DMS53 treated with DMSO at 0.1 percent for 48 hours (cell line): ENCODE measurements at regions not wholly inside any gene's neighbourhood (a gene's known extent, or its start where the extent isn't known, plus 50 kb on each side); places are given as distances from the start of the nearest gene placed in this dataset.
"Not testable (repeated sequence)": the region's sequence is repeated elsewhere in the genome, so short reads cannot be mapped to it uniquely, and the experiment has no call there.

Experiments
- DNase-seq: peaks from one replicate; lab custom pipeline; 2025; ENCODE audit not compliant: unreplicated experiment; lab: John Stamatoyannopoulos, UW

DNA sequence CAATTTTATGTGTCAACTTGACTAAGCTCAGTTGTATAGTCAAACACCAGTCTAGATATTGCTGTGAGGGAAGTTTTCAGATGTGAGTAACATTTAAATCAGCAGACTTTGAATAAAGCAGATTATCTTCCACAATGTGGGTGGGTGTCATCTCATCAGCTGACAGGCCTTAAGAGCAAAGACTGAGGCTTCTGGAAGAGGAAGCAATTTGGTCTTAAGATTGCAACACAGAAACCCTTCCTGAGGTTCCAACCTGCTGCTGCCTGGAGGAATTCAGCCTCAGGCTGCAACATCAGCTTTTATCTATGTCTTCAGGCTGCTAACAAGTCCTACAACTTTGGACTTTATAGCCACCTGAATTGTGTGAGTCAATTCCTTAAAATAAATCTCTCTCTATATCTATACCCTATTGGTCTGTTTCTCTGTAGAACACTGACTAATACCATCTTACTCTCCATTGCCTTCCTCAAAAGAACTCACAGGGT lies 277.2 kb upstream of the PLET1 start:
- no peak for DNase-seq

DNA sequence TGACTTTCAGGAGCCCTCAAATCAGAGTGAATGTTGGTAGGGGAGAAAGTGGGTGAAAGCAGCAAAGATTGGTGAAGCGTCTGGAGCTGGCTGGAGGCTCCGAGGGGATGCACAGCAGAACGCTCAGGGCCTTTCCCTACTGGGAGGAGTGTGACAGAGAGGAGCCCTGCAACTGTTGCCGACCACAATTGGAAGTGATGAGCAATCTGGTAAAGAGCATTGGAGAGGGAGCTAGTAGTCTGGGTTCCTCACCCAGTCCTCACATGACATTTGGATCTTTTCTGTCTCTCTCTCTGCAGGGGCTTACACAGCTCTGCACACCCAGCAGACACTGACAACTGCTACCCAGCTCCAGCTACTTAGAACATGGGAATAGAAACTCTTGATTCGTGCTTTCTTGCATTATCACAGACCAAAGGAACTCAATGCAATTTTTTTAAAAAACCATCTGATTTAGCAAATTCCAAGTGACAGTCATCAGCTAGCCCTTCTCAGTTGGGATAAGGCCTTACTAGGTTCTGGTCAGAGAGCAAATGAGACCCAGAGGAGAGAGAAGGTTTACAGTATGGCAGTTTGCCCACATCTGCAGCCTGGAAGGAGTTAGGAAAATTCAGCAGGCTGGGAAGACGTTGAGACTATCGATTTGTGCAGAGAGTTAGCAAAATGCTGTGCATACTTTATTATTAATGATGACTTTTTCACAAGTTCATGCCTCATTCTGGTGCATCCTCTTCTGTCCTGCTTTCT lies 278.0 kb upstream of the PLET1 start:
- DNase-seq: no peak

DNA sequence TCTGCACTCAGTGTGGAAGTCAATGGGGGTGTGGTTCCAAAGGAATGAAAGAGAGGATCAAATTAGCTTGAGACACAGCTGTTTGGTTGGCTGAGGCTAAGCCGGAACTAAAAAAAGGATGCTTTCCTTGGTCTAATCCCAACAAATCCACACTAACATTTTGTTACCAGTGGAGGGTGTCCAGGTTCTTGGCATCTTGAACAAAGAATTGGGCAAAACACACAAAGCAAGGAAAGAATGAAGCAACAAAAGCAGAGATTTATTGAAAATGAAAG lies 278.6 kb upstream of the PLET1 start:
- DNase-seq: not testable (repeated sequence)

DNA sequence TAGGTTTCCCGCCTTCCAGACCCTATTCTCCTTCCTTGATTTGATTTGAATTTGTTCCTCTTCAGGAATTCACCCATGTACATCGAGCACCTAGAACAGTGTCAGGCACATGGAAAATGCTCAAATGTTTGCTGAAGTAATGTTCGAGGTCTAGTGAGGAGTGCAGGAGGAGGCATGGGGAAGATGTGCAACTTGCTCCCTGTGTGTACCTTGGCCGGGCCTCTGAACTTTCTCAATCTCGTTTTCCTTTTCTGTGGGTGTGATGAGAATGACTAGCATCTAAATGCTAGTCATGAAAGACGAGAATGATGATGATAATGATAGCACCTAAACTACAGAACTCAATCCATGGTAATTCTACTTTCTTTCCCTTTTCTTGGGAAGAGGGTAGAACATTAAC lies 279.1 kb upstream of the PLET1 start:
- no peak for DNase-seq

DNA sequence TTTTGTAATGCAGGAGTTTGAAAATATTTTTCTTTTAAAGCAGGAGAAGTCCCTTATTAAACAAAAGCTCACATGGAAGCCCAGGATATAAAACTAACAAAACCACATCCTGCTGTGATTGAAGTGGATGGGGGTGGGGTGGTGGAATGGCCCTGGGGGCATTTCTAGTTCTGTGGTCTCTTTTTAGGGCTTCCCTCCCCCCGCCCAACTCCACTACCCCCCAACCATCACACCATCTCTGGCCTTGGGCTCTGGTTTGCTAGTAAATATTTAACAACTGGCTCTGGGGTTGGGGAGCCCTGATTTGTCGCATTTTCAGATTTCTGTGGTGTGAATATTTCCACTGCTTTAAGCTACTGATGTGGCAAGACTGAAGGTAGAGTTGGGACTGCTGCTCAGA lies 279.6 kb upstream of the PLET1 start:
- DNase-seq: no peak

DNA sequence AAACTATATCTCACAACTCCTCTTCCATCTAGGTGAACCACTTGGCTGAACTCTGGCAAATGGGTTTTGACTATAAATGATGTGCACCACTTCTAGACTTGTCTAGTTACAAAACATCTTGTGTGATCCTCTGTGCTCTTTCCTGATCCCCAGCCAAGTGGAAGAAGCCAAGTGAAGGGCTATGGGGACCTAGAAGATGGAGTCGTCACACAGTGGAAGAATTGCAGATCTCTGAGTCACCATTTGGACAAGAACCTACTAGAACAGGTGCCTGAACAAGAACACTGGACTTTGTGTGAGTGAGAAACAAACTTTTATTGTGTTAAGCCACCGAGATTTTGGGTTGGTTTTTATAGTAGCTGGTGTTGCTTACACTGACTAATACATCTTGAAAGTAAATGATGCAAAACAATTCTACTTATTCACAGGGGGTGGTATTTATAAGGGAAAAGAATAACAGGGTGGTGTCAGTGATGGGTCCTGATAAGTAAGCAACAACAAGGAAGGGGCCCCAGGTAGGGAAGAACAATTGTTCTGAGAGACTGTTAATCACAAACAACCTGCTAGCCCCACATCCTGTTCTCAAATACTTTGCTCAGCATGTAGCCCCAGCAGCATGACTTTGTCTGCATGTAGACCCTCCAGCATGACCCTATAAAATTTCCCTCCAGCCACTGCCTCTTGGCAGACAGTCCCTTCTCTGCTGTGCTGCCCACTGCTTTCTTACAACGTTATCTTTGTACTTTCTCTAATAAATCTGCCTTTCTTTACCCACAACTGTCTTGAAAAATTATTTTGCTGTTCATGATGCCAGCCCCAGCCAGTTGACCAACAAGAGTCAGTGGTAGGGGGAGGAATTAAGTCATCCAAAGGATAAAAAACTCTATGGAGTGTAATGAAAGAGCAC lies 280.7 kb upstream of the PLET1 start:
- no peak for DNase-seq

DNA sequence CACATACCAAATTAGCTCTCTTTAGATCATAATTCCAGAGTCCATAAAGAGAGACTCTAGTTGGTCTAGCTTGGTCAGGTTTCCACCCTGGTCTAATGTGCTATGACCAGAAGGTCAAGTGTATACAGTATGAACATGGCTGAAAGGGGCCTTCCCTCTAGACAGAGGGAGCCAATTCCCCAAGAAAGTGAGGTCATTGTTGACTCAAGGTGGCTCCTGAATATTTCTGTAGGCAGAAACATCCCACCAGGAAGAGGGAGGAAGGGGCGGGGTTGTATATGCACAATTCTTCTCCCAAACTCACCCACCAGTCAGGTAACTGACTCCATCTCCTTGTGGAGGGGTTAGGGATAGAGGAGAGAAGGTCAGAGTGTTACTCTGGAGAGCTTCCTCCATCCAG lies 281.8 kb upstream of the PLET1 start:
- DNase-seq: no peak

DNA sequence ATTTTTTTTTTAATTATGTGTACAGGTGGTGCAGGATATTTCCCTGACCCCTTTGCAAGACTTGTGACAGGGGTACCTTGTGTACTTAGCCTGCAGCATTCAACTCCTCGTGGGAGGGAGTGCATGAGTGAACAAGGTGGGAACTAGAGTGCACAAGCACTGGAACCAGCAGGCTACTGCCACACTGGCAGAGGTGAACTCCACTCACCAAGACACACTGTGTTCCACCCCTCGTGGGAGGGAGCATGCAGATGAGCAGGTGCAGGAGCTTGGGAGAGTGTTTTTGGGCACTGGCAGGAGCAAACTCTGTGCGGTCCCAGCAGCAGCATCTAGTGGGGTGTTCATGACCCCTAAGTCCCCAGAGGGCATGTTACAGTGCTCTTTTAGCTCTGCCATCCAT lies 282.7 kb upstream of the PLET1 start:
- no peak for DNase-seq

DNA sequence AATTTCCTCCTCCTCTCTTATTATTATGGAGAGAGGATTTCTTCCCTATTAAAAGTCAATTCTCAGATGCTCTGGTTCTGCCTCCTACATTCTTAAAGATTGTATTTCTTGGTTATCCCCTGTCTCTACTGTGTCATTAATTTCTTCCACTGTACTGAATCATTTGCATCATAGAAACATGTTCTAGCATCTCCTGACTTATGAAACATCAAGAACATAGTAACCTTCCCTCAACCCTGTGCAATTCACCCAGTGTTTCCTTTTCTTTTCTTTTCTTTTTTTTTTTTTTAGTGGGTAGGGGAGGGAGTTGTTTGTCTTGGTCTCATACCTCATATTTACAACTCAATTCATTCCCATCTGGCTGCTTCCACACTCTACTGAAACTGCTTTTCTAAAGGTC lies 288.0 kb upstream of the PLET1 start:
- no peak for DNase-seq

DNA sequence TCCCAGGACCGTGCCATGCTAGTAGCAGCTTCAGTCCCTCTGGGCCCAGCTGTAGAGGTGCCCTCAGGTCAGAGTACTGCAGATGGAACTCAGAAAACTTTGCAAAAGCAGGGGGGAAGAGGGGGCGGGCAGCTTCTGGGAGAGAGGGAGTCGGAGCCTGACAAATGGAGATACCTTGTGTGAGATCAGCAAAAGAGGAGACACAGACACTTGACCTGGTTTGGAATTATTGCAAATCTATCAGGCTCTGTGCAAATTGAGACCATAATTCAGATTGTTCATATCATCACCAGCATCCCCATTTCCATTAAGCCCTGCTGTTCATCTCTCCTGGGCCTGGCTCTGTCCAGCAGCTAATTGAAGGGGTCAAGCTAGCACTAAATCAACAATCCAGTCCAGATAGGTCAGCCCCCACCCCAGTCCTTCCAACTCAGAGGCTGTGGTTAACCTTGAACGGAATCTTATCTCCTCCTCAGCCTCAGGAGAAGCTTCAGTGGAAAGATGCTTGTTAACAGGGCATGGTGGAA lies 292.6 kb upstream of the PLET1 start:
- DNase-seq: no peak

DNA sequence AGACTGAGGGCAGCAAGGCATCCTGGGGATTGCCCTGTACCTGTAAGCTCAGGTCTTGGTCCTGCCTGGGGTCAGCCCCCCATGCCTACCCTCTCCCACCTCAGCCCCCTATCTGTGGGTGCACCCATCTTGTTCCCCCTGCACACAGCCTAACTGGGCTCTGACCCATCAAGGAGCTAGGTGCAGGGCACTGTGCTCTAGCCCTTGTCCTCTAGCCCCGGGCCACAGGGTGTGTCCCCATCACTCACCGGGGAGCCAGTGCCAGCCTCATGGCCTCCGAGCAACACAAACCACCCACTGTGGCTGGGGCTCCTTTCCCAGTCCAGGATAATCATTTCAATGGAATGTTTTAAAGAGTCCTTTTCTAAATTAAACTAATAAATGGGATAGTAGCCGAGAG lies 293.9 kb upstream of the PLET1 start:
- DNase-seq: no peak

DNA sequence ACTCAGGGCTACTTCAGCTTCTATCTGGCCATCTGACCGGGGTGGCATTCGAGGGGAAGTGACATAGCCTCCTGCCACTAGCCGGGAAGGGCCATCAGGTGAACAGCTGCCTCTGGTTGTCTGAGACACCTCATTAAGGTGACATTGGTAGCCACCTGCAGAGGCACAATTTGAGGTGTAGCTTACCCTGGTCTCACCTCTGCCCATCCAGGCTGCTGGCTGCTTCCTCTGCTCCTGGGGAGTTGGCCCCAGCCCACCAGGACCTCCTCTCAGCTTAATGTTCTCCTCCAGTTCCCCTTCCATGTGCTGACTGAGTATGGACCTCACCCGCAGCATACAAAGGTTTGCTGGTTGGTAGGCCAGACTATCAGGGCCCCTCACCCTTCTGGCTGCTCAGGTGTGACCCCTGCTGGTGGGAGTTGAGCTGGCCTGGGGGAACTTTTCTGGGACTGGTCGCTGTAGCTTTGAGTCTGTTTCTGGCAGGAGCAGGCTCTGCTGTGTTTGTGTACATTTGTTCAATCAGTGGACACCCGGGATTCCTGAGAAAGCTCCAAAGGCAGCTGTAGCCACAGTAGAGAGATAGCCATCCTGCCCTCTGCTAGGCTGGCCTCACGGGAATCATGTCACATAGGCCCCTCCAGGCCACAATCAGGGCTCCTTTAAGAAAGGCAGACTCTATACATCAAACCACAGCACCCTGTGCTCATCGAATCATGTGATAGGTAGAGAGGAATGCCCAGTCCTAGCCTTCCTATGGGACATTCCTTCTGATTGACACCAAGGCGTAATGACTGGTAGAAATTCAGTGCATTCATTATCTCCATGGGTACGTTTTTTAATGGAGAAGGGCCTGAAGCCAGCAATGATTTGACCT lies 295.1 kb upstream of the PLET1 start:
- peak; percentile 3 for DNase-seq

DNA sequence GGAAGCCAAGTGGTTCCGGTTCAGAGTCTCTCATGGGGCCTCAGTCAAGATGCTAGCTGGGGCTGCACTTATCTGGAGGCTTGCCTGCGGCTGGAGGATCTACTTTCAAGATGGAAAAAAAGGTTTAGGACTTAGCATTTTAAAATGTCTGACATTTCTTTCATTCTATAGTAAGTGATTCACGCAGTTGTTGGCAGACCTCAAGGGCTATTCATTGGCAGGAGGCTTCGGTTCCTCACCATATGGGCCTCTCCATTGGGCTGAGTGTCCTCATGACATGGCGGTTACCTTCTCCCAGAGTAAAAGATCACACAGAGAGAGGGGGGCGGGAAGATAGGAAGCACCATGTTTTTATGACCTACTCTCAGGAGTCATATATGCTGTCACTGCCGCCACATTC lies 298.0 kb upstream of the PLET1 start:
- no peak for DNase-seq

DNA sequence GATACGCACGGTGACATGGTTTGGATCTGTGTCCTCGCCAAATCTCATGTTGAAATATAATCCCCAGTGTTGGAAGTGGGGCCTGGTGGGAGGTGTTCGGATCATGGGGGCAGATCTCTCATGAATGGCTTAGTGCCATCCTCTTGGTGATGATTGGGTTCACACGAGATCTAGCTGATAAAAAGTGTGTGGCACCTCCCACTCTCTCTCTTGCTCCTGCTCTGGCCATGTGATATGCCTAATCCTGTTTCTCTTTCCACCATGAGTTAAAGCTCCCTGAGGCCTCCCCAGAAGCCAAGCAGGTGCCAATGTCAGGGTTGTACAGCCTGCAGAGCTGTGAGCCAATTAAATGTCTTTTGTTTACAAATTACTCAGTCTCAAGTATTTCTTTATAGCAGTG lies 303.1 kb upstream of the PLET1 start:
- DNase-seq: no peak

DNA sequence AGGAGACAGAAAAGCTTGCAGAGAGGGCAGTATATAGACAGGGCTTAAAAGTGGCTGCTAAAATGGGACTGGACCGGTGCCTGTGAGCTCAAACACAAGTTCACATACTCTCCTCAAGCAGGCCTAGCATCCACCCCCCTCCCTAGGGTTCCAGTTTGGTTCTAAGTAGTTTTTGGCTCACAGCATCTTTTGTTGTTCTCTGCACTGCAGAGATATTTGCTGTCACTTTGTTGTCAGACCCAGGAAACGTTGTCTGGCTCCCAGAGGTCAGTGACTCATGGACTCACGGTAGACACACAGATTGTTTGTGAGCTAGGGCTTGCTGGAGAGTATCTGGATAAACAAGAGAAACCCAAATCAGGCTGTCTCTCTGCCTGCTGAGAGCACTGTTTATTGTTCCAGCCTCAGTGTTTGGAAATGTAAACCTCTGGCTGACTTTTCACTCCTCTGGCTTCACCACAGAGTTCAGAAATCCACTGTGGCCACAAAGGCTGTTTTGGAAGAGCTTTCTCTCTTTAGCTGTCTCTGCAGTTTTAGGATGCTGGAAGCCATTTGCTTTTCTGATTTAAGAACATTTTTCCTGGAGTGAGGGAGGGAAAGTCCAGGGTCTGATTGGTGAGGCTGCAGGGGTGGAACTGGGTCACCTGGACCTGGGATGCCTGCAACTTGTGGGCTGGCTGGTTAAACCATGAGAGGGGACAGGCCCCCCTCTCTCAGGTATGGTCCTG lies 303.7 kb upstream of the PLET1 start:
- peak; percentile 55 for DNase-seq

DNA sequence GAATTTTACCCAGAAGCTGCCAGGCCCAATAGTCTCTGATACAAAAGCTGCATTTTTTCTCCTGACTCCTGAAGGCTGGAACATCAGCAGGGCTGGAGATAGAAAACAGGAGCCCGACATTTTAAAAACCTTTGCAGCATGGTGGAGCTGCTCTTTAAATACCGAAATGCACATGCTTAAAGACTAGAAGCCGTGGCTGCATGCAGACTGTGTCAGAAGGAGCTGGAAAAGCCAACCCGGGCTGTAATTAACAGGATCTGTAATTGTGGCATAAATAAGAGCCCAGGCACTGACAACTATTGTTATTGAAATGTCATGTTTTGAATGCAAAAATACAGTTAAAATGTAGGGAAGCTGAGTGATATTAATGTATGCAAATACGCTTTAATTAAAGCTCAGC lies 304.9 kb upstream of the PLET1 start:
- no peak for DNase-seq

DNA sequence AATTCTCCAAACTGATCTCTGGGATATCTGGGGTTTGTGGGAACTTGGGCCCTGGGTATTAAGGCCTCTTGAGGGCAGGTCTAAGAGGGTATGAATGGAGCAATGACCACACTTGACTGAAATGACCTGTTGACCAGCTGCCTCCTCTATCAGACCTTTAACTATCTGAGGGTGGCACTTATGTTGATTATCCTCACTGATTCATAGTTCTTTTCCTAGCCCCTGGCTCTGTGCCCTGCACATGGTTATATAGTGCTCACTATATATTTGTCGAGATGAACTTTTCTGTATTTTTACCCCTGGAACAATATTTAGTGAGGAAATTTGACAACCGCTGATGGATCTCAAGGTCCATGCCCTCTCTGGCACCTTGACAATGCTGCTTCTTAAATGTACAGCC lies 305.5 kb upstream of the PLET1 start:
- no peak for DNase-seq

DNA sequence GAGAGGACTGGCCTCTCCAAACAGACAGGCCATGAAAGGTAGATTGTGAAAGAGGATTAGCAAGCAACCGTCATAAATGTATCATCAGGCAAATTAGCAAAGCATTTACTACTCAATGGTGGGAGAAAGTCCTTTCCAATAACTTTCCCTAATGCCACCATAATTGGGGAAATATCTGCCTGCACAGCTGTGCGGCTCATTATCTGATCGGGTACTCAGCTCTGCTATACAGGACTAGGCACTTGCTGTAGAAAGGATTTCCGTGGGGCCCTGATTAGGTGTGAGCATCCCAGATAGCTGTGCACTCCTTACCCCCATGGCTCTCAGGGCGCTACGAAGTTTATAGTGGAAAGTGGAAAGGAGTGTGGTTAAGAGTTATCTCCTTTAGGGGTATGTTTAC lies 309.7 kb upstream of the PLET1 start:
- no peak for DNase-seq

DNA sequence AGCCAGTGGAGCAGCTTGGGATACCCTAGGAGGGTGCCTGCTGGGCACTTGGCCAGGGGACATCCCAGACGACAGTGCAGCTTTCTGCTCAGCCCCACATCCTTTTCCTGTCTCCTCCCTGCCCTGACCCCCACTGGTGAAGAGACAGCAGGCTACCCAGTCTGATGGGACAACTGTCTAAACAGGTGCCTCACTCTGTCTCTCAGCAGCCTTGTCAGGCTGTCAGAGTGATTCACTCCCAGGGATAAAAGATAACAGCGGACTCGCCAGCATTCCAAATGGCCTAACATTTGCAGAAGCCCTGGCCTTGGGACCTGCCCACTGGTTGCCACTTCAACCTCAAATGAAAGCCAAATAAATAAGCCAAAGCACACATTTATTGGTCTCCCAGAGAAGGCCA lies 318.6 kb upstream of the PLET1 start:
- DNase-seq: no peak

DNA sequence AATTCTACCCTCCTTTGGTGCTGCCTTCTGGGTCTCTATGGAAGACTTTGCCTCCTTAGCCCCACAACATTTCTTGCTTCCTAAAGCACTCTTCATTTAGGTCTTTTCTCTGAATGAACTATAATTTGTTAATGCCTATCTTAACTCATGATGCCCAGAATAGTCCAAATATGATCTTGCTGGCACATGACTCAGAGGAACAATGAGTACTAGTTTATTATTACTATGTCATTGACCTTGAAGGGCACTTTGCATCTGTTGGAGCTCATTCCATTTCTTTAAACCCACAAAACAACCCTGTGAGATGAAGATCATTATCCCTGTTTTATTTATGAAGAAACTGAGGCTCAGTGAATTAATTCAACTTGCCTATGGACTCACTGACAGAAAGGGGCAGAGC lies 320.2 kb upstream of the PLET1 start:
- DNase-seq: no peak

DNA sequence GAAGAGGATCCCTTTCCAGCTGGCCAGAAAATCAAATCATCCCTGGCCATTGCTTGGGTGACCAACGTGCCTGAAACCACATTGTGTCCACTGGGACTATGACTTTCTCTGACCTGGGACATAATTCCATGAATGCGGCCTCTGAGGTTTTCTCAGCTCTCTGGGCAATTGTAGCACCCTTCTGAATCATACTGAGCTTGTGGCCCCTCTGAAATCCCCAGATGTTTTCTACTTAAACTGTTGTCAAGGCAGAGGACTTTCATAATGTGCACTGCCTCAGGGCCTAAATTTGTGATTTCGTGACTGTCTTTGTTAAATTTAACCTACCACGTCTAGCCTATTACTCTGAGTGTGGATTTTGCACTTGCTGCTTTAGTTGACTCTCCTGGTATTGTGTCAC lies 321.1 kb upstream of the PLET1 start:
- no peak for DNase-seq
